H9 (cell line): ENCODE measurements at regions not wholly inside any gene's neighbourhood (a gene's known extent, or its start where the extent isn't known, plus 50 kb on each side); places are given as distances from the start of the nearest gene placed in this dataset.
A peak's percentile ranks its signal among the peaks of the same experiment; 100 is the strongest.

Source experiments
- DNase-seq: peaks from one replicate; pipeline ENCODE4 v3.0.0-alpha.2; 2017
- H2AFZ ChIP-seq: one replicate; pipeline ENCODE4 v1.6.1; 2013; ENCODE audit warnings: mild to moderate bottlenecking, low read length, control low read depth, moderate library complexity
- H2AK5ac ChIP-seq: 2 replicates; pipeline ENCODE4 v1.6.1; 2013; ENCODE audit warnings: low read length, control low read depth, mixed read lengths; ENCODE audit not compliant: insufficient read length
- H2BK120ac ChIP-seq: one replicate; pipeline ENCODE4 v1.6.1; 2013; ENCODE audit warnings: low read depth, mild to moderate bottlenecking, low read length, control low read depth, inconsistent platforms; ENCODE audit not compliant: poor library complexity, severe bottlenecking
- H2BK12ac ChIP-seq: 2 replicates; pipeline ENCODE4 v1.6.1; 2013; ENCODE audit warnings: low read length, control low read depth, mixed read lengths, low read depth; ENCODE audit not compliant: insufficient read length
- H2BK15ac ChIP-seq: 2 replicates; pipeline ENCODE4 v1.6.1; 2013; ENCODE audit warnings: low read depth, low read length, control low read depth
- H2BK20ac ChIP-seq: one replicate; pipeline ENCODE4 v1.6.1; 2013; ENCODE audit warnings: low read depth, mild to moderate bottlenecking, low read length, control low read depth, inconsistent platforms; ENCODE audit not compliant: poor library complexity, severe bottlenecking
- H2BK5ac ChIP-seq: 2 replicates; pipeline ENCODE4 v1.6.1; 2013; ENCODE audit warnings: low read length, control low read depth, mixed read lengths; ENCODE audit not compliant: insufficient read length
- H3K14ac ChIP-seq: 2 replicates; pipeline ENCODE4 v1.6.1; 2013; ENCODE audit warnings: low read length, control low read depth; ENCODE audit not compliant: insufficient read depth
- H3K18ac ChIP-seq: 2 replicates; pipeline ENCODE4 v1.6.1; 2013; ENCODE audit warnings: low read depth, mild to moderate bottlenecking, mixed read lengths, low read length, control low read depth; ENCODE audit not compliant: insufficient read length
- H3K23ac ChIP-seq: 2 replicates; pipeline ENCODE4 v1.6.1; 2013; ENCODE audit warnings: low read length, control low read depth, mixed read lengths, low read depth; ENCODE audit not compliant: insufficient read length
- H3K23me2 ChIP-seq: 2 replicates; pipeline ENCODE4 v1.6.1; 2013; ENCODE audit warnings: low read depth, mild to moderate bottlenecking, mixed read lengths, low read length, control low read depth; ENCODE audit not compliant: insufficient read length, poor library complexity, severe bottlenecking
- H3K27ac ChIP-seq: 2 replicates; pipeline ENCODE4 v1.5.1; 2013; ENCODE audit warnings: low read length, control low read depth, mixed read lengths, low read depth; ENCODE audit not compliant: insufficient read length
- H3K27me3 ChIP-seq: 2 replicates; pipeline ENCODE4 v1.6.1; 2013; ENCODE audit warnings: low read length, control low read depth, inconsistent platforms; ENCODE audit not compliant: insufficient read depth
- H3K4ac ChIP-seq: 2 replicates; pipeline ENCODE4 v1.6.1; 2013; ENCODE audit warnings: low read depth, mild to moderate bottlenecking, control low read depth, inconsistent platforms, low read length, moderate library complexity
- H3K4me1 ChIP-seq: 2 replicates; pipeline ENCODE4 v1.6.1; 2013; ENCODE audit warnings: low read length, control low read depth, inconsistent platforms; ENCODE audit not compliant: insufficient read depth
- H3K4me2 ChIP-seq: 2 replicates; pipeline ENCODE4 v1.6.1; 2013; ENCODE audit warnings: low read length, control low read depth, mixed read lengths; ENCODE audit not compliant: insufficient read length, insufficient read depth
- H3K56ac ChIP-seq: 2 replicates; pipeline ENCODE4 v1.6.1; 2013; ENCODE audit warnings: low read depth, mild to moderate bottlenecking, mixed read lengths, low read length, control low read depth; ENCODE audit not compliant: insufficient read length
- H3K79me1 ChIP-seq: 2 replicates; pipeline ENCODE4 v1.6.1; 2013; ENCODE audit warnings: low read depth, mild to moderate bottlenecking, moderate library complexity, low read length, control low read depth, inconsistent platforms; ENCODE audit not compliant: insufficient read depth, poor library complexity, severe bottlenecking
- H3K79me2 ChIP-seq: 2 replicates; pipeline ENCODE4 v1.6.1; 2013; ENCODE audit warnings: low read length, control low read depth, inconsistent platforms; ENCODE audit not compliant: insufficient read depth
- H3K9ac ChIP-seq: 2 replicates; pipeline ENCODE4 v1.6.1; 2013; ENCODE audit warnings: low read length, control low read depth, mixed read lengths; ENCODE audit not compliant: insufficient read length; ENCODE audit errors: extremely low read depth
- H3K9me3 ChIP-seq: one replicate; pipeline ENCODE4 v1.6.1; 2013; ENCODE audit warnings: low read depth, low read length, inconsistent platforms; ENCODE audit not compliant: control insufficient read depth
- H3T11ph ChIP-seq: one replicate; pipeline ENCODE4 v1.6.1; 2013; ENCODE audit warnings: mild to moderate bottlenecking, low read length, control low read depth, inconsistent platforms
- H4K20me1 ChIP-seq: one replicate; pipeline ENCODE4 v1.6.1; 2013; ENCODE audit not compliant: control insufficient read depth, insufficient read length, insufficient read depth
- H4K5ac ChIP-seq: 2 replicates; pipeline ENCODE4 v1.6.1; 2013; ENCODE audit warnings: low read depth, mild to moderate bottlenecking, mixed read lengths, low read length, control low read depth; ENCODE audit not compliant: insufficient read length
- H4K8ac ChIP-seq: replicated peaks from 2 replicates; pipeline ENCODE4 v1.6.1; 2013; ENCODE audit warnings: low read length, control low read depth, mixed read lengths, low read depth; ENCODE audit not compliant: insufficient read length
- H4K91ac ChIP-seq: 2 replicates; pipeline ENCODE4 v1.6.1; 2013; ENCODE audit warnings: low read depth, mild to moderate bottlenecking, moderate library complexity, mixed read lengths, low read length, control low read depth; ENCODE audit not compliant: insufficient read length
- H3K27ac Mint-ChIP-seq, 3 experiments: 2 replicates in 2 of 3; 3 replicates in 1 of 3; pipeline ENCODE4 v1.8.0; 2020 to 2021; ENCODE audit warnings: mixed read lengths in 3 of 3, mild to moderate bottlenecking in 1 of 3, moderate library complexity in 1 of 3
- H3K27me3 Mint-ChIP-seq: 2 replicates; pipeline ENCODE4 v1.8.0; 2021; ENCODE audit warnings: low read depth, mild to moderate bottlenecking, moderate library complexity, mixed read lengths
- H3K36me3 Mint-ChIP-seq, 3 experiments: 2 replicates in 2 of 3; 3 replicates in 1 of 3; pipeline ENCODE4 v1.8.0; 2020 to 2021; ENCODE audit warnings: low read depth in 3 of 3, mixed read lengths in 3 of 3; ENCODE audit not compliant: insufficient read depth in 1 of 3
- H3K4me1 Mint-ChIP-seq, 2 experiments: 2 replicates each; pipeline ENCODE4 v1.8.0; 2020; ENCODE audit warnings: mixed read lengths in 2 of 2
- H3K4me3 Mint-ChIP-seq, 2 experiments: 2 replicates in 1 of 2; 3 replicates in 1 of 2; pipeline ENCODE4 v1.8.0; 2020 to 2021; ENCODE audit warnings: mild to moderate bottlenecking in 2 of 2, mixed read lengths in 2 of 2, moderate library complexity in 1 of 2
- H3K9me3 Mint-ChIP-seq, 2 experiments: 2 replicates in 1 of 2; 3 replicates in 1 of 2; pipeline ENCODE4 v1.8.0; 2020; ENCODE audit warnings: mild to moderate bottlenecking in 2 of 2, mixed read lengths in 2 of 2, moderate library complexity in 1 of 2
- CTCF ChIP-seq: fragments of 200-600 bp; sonication (generic); conservative IDR thresholded peaks from 3 replicates; pipeline ENCODE4 v1.8.0; 2021; ENCODE audit warnings: antibody characterized with exemption, mild to moderate bottlenecking
- WGBS: extraction: QIAGEN DNeasy Blood & Tissue Kit; methylation state at CpG from one replicate; pipeline ENCODE4 v1.1.7; 2013; ENCODE audit warnings: missing lambda C conversion rate, low lambda C conversion rate, mixed read lengths; ENCODE audit not compliant: insufficient read length; ENCODE audit errors: extremely low coverage; 5-methylcytosine and 5-hydroxymethylcytosine counted together

DNA sequence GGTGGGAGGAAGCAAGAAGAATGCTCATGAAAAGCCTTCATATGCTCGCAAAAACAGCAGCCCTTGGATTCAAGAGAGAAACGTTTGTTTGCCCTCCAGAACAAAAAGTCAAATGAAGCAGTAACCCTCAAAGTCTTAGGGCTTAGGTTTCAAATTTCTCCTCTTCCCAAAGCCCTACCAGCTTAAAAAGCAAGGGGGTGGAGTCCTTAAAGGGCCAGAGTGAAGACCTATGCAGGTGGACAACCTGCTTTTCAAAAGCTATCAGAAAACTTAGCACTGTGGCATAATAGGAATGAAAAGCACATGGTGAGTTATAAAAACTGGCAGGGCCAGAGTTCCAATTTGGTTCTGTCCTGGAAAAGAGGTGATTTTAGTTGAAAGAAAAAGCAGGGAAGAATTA, 253.3 kb downstream of the NAP1L3 start:
- peaks cover 21 to 26% of the 10 kb centered on the region in 2 experiments for H3K4me1 Mint-ChIP-seq
- Histone ChIP-seq H3K4ac (no peak overlapping the region), H3K27ac (no peak overlapping the region)

More for the DNA sequence above, 253.3 kb downstream of the NAP1L3 start:
- no peak overlapping the region for H2BK12ac ChIP-seq
- no peak overlapping the region for H3K9ac ChIP-seq
- no peaks in the 10 kb centered on the region for H3K9me3 ChIP-seq
- H2BK5ac ChIP-seq = no peak overlapping the region
- H4K5ac ChIP-seq = no peak overlapping the region
- H3K79me2 ChIP-seq = no peaks in the 10 kb centered on the region
- H3K27me3 ChIP-seq = no peaks in the 10 kb centered on the region
- no peak overlapping the region for H3K18ac ChIP-seq
- H2BK20ac ChIP-seq = peak overlapping the region; percentile 26
- H4K20me1 ChIP-seq = no peaks in the 10 kb centered on the region
- no peaks in the 10 kb centered on the region for H3K23me2 ChIP-seq
- no CpG with 5 or more reads among the region's 2 CpGs for WGBS
- no peak overlapping the region for H3K23ac ChIP-seq
- H3K4me1 ChIP-seq = 0 out of 2 replicates have a peak, but pooled peaks cover 2% of the 10 kb centered on the region
- Mint-ChIP-seq H3K36me3 (peaks cover 0 to 6% (median 0%) of the 10 kb centered on the region in 3 experiments; a peak in 3 of 7 replicates), H3K27ac (peak overlapping the region in 1 of 3 experiments; percentile 20; a peak in 1 of 7 replicates), H3K4me3 (no peak overlapping the region), H3K9me3 (peaks cover 0 to 5% of the 10 kb centered on the region in 2 experiments; a peak in 4 of 5 replicates), H3K27me3 (no peaks in the 10 kb centered on the region)
- H4K91ac ChIP-seq = no peak overlapping the region
- no peak overlapping the region for H3K14ac ChIP-seq
- DNase-seq = no peak
- no peak overlapping the region for H3T11ph ChIP-seq
- TF ChIP-seq CTCF = no peak
- no peak overlapping the region for H4K8ac ChIP-seq
- H2AK5ac ChIP-seq = no peak overlapping the region
- H3K79me1 ChIP-seq = no peaks in the 10 kb centered on the region
- no peak overlapping the region for H3K56ac ChIP-seq
- no peak overlapping the region for H2AFZ ChIP-seq
- no peak overlapping the region for H3K4me2 ChIP-seq
- no peak overlapping the region for H2BK15ac ChIP-seq
- H2BK120ac ChIP-seq = no peak overlapping the region
